NAMALWA (cell line): ENCODE measurements at regions not wholly inside any gene's neighbourhood (a gene's known extent, or its start where the extent isn't known, plus 50 kb on each side); places are given as distances from the start of the nearest gene placed in this dataset.

Source experiments
- DNase-seq: peaks from one replicate; pipeline ENCODE4 v3.0.0-alpha.2; 2015; ENCODE audit warnings: low spot score

DNA sequence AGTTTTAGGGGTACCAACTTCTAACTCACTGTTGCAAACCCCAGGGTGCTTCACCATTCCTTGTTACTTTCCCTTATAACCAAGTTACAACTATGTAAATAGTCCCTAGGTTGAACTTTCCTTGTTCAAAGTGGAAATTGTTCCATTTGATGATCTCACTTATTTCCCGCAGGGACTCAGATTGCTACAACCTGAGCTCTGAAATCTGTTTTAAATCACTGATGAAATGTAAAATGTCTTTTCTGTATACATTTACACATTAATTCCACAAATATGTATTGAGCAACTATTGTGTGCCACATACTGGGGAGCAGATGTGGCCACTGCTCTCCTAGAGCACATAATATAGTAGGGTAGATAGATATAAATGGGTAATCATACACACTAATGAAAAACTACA is 69.1 kb upstream of the TARS1 start:
- no peak for DNase-seq

DNA sequence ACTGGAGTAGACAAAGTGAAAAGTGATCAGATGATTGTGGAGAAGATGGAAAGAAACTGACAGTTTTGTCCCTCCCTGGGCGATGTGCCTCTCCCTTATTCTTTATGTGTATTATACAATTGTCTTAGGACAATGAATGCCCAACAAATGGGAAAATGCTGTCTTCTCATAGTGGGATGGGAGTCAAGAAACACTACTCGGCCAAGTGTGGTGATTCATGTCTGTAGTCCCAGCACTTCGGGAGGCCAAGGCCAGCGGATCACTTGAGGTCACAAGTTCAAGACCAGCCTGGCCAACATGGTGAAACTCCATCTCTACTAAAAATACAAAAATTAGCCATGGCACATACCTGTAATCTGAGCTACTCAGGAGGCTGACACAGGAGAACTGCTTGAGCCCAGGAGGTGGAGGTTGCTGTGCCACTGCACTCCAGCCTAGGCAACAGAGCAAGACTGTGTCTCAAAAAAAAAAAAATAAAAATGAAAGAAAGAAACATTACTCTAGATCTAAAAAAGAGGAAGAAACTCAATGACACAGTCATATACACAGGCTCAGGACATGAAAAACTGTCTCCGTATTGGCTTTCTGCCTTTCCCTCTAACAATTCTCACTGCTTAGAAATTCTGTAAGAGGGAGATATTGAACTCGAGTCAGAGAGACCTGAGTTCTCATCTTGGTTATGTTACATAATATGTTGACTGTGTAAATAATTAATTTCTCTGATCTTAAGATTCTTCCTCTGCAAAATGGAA is 67.9 kb upstream of the TARS1 start:
- no peak for DNase-seq

DNA sequence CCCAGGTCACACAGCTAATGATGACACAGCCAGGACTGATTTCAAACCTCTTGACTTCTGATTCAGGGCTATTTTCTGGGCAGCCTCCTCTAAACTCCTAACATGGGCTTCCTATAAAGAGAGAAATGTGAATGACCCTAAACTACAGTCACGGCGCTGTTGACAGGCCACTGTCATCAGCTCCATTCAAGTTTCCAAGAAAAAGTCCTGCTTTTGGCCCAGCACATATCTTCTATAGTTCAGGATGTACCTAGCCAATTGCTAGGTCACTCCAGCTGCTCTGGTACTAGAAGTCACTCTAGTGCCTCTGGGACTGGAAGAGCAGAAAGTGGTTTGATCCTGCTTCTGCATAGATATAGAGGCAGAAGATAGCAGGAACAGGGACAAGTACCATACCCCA is 64.9 kb upstream of the TARS1 start:
- no peak for DNase-seq

DNA sequence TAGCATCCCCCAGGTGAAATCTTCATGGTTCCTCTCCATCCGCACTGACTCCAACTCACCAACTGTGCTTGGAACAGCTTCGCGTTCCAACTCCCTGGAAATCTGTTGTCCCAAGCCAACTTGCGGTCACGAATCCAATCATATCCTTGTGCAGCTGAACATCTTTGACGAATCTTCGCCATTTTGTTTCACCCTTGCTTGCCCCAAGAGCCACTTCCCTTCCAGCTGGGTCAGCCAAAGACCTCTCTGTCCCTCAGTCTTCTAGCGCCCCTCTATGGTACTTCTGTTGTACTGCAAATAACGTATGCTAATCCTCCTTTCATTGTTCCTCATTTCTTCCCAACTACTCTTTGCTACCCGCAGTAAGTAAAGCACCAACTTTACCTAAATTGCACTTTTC is 61.0 kb upstream of the TARS1 start:
- peak; percentile 35 for DNase-seq

DNA sequence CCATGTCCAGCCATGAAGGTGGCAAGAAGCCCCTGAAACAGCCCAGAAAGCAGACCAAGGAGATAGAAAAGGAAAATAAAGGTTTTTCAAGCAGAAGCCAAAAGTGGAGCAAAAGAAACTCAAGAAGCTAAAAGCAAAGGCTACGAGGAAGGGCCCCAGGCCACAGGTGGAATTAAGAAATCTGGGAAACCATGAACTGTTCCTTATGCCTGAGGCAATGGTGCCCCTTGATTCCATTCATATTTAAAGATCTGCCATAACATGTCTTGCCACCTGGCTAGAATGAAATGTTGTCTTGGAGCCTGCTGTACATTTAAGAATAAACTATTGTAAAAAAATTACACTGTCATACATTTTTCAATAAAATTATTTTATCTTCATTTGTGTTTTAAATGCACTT is 59.5 kb upstream of the TARS1 start:
- no peak for DNase-seq
